HT-29 (cell line): ENCODE measurements at regions not wholly inside any gene's neighbourhood (a gene's known extent, or its start where the extent isn't known, plus 50 kb on each side); places are given as distances from the start of the nearest gene placed in this dataset.

Source experiments
- DNase-seq: peaks from one replicate; pipeline ENCODE4 v3.0.0-alpha.2; 2015; ENCODE audit warnings: low spot score

GRCh38 chr15:66615846-66616245, 50.0 kb upstream of the LCTL start:
- DNase-seq = no peak

GRCh38 chr15:66617137-66618090, 51.6 kb upstream of the LCTL start:
- DNase-seq = peak; percentile 52

- peak; percentile 83 for DNase-seq
Measured at GRCh38 chr15:66619152-66619903, 53.5 kb upstream of the LCTL start.

GRCh38 chr15:66620341-66620740, 54.5 kb upstream of the LCTL start:
- no peak for DNase-seq

- DNase-seq = no peak
Measured at GRCh38 chr15:66620744-66621344, 55.0 kb upstream of the LCTL start.

- DNase-seq = no peak
Measured at GRCh38 chr15:66621491-66622467, 56.0 kb upstream of the LCTL start.

GRCh38 chr15:66622591-66623022, 56.8 kb upstream of the LCTL start:
- no peak for DNase-seq

- no peak for DNase-seq
Measured at GRCh38 chr15:66623801-66624453, 58.1 kb upstream of the LCTL start.

- no peak for DNase-seq
Measured at GRCh38 chr15:66625531-66625930, 59.7 kb upstream of the LCTL start.

- DNase-seq = no peak
Measured at GRCh38 chr15:66625974-66626373, 60.2 kb upstream of the LCTL start.

GRCh38 chr15:66628976-66629723, 63.4 kb upstream of the LCTL start:
- no peak for DNase-seq

GRCh38 chr15:66629817-66630576, 64.2 kb upstream of the LCTL start:
- no peak for DNase-seq

- no peak for DNase-seq
Measured at GRCh38 chr15:66630801-66631351, 65.1 kb upstream of the LCTL start.

GRCh38 chr15:66631616-66632263, 65.9 kb upstream of the LCTL start:
- DNase-seq = no peak

GRCh38 chr15:66633041-66633937, 67.5 kb upstream of the LCTL start:
- DNase-seq = no peak

- no peak for DNase-seq
Measured at GRCh38 chr15:66633938-66634250, 68.1 kb upstream of the LCTL start.

GRCh38 chr15:66634540-66634939, 67.5 kb upstream of the SMAD6 start:
- DNase-seq = no peak
